PFSK-1 (cell line): ENCODE measurements at regions not wholly inside any gene's neighbourhood (a gene's known extent, or its start where the extent isn't known, plus 50 kb on each side); places are given as distances from the start of the nearest gene placed in this dataset.

Experiments
- POLR2AphosphoS5 ChIP-seq: IDR thresholded peaks from 2 replicates; pipeline ENCODE4 v1.6.1; 2012; ENCODE audit warnings: low read depth, mild to moderate bottlenecking, control low read depth, low read length, moderate library complexity
- REST ChIP-seq, 2 experiments: IDR thresholded peaks; 2 replicates each; pipeline versions ENCODE4 v1.6.1 to v1.8.0; 2011 to 2012; ENCODE audit warnings: low read depth in 2 of 2, low read length in 2 of 2, control low read depth in 1 of 2, inconsistent platforms in 1 of 2, mild to moderate bottlenecking in 1 of 2, moderate library complexity in 1 of 2; ENCODE audit not compliant: insufficient read depth in 1 of 2
- SIN3A ChIP-seq: IDR thresholded peaks from 2 replicates; pipeline ENCODE4 v1.6.1; 2012; ENCODE audit warnings: mild to moderate bottlenecking, low read length, moderate library complexity, borderline replicate concordance; ENCODE audit not compliant: insufficient read depth
- TAF1 ChIP-seq: IDR thresholded peaks from 2 replicates; pipeline ENCODE4 v1.6.1; 2012; ENCODE audit warnings: low read length, control low read depth, borderline replicate concordance; ENCODE audit not compliant: insufficient read depth

- TF ChIP-seq SIN3A = no peak
- TF ChIP-seq POLR2AphosphoS5 = no peak
- no peak for TF ChIP-seq REST (IDR thresholded peaks at IDR 0.05; ENCODE audit: insufficient read depth in 1 of 2, low read depth in 2 of 2, low read length in 2 of 2)
- TF ChIP-seq TAF1 = no peak
Observed at GRCh38 chr10:28798964-28799363, 121.6 kb downstream of the BAMBI start.
